DMS 273 (cell line): ENCODE measurements at regions not wholly inside any gene's neighbourhood (a gene's known extent, or its start where the extent isn't known, plus 50 kb on each side); places are given as distances from the start of the nearest gene placed in this dataset.

Experiments used
- DNase-seq: peaks from one replicate; lab custom pipeline; 2025; ENCODE audit not compliant: unreplicated experiment; lab: John Stamatoyannopoulos, UW

- no peak for DNase-seq
These were observed 2082.4 kb upstream of the PIK3C3 start for GRCh38 chr18:39872651-39873050.

- DNase-seq = no peak
These were observed 2083.1 kb upstream of the PIK3C3 start for GRCh38 chr18:39871961-39872360.

DNA sequence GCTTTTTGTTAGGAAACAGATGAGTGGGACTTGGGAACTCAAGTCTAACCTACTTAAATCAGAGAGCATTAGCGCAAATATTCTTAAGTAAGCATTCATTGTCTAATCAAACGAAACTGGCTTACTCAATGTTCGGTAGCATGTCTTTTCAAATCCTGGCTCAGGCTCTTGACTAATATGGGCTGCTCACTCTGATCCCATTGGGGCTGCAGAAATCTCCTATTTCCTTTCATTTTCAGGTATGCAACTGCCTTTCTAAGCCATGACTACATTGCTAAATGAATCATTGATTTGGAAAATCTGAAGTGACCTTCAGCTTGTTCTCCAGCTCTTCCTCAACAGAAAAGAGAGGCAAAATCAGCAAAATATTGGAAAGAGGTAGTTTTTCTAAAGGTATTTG is 2084.4 kb upstream of the PIK3C3 start:
- DNase-seq = no peak

- DNase-seq = no peak
These were observed 2091.1 kb upstream of the PIK3C3 start for GRCh38 chr18:39863916-39864315.

GRCh38 chr18:39862341-39862740 is 2092.7 kb upstream of the PIK3C3 start:
- DNase-seq = peak; percentile 19

DNA sequence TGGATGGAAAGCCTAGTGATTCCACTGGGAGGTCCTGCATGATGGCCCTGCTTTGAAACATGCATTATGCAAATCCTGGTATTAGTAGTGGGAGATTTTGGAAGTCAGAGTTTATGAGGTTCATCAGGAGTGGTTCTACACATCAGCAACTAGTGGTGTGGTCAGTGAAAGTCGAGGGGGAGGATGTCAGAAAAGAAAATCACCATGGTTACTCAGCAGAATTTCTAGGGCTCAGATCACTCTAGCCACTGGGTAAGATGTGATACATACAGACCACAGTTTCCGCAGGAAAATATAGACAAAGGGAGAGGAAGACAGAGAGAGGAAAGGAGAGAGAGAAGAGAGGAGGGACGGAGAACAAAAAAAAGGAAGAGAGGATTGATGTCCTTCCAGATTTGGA is 2100.7 kb upstream of the PIK3C3 start:
- no peak for DNase-seq

DNA sequence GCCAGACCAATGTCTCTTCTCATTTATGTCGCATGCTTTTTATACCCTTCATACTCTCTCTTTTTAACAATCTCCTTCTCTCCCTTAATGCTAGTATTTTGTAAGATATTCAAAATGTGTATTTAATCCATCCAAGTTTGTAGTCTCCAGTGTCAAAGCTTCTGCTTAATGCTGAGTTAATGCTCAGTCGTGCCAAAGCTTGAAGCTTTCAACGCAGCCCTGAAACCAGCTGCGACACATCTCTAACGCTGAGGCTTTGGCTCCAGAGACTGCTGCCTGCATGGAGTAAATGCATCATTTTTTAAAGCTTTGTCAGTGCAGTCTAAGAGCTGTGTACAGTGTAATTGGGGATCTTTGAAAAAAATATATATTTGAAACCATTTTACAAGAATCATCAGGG is 2108.8 kb upstream of the PIK3C3 start:
- no peak for DNase-seq

DNA sequence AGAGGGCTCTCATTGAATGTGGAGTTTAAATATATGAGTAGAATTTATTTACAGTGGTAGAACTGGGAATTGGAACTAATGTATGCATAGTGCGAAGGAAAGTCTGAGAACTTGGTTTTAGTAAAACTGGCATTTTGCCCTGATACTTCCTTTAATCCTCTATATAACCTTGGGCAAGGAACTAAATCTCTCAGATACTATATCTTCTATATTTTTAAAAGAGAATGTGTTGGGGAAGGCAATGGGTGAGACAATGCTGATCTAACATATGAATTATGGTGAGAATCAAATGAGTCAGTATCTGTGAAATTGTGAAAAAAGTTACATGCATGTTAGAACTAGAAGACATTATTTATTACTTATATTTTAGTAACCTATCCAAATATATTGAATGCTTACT is 2109.4 kb upstream of the PIK3C3 start:
- DNase-seq = no peak

DNA sequence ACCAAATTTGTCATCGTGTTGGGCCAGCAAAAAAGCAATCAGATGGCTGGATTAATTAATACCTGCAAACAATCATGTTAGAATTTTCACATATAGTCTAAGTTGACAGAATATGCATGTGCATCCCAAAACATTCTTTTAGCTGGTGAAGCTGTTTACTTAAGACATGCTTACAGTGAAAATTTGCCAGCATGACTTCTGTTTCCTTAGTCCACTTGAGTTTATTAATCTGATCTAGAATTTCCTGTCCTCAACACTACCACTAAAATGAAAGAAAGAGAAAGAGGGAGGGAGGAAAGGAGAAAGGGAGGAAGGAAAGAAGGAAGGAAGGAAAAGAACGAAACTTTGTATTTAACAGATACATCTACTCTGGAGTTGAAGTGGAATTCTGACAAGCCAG is 2109.9 kb upstream of the PIK3C3 start:
- DNase-seq = no peak

DNA sequence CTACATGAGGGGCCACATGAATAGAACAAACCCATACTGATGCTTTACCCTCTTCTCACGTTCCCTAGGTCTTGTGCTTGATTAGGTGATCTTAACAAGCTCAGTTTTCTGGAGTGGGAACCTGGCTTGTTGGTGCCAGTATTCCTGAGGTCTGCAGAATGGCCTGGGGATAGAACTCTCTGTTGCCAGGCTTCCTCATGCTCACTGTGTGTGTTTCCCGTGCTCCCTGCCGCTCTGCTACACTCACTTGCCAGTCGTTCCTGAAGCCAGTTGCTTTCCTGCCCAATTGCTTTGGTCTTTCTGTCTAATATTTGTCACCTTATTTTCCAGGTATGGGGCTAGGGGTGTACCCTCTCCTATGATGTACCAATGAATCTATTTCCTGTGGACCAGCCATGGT is 2111.5 kb upstream of the PIK3C3 start:
- no peak for DNase-seq

DNA sequence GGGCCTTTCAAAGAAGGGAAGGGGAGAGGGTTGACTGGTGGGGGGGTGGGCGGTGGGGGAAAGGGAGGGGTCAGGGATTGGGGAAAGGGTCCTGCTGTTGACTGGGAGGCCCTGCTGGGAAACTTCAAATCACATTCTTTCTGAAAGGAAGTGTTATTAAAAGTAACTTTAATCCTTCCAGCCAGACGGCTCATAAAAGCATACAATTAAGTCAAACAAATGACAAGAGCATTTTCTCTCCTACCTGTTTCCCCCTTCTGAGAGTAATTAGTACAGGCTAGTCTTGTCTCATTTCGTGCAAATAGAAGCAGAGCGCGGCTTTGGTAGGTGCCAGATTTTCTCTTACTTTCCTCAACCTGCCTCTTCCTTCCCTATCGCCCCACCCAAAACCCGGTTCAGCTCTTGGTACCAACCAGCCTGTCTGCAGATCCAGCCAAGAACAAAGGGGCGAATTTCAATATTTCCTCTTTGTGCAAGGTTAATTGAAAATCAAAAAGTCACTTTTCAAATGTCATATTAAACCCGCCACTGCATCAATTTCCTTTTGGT is 2112.6 kb upstream of the PIK3C3 start:
- no peak for DNase-seq

DNA sequence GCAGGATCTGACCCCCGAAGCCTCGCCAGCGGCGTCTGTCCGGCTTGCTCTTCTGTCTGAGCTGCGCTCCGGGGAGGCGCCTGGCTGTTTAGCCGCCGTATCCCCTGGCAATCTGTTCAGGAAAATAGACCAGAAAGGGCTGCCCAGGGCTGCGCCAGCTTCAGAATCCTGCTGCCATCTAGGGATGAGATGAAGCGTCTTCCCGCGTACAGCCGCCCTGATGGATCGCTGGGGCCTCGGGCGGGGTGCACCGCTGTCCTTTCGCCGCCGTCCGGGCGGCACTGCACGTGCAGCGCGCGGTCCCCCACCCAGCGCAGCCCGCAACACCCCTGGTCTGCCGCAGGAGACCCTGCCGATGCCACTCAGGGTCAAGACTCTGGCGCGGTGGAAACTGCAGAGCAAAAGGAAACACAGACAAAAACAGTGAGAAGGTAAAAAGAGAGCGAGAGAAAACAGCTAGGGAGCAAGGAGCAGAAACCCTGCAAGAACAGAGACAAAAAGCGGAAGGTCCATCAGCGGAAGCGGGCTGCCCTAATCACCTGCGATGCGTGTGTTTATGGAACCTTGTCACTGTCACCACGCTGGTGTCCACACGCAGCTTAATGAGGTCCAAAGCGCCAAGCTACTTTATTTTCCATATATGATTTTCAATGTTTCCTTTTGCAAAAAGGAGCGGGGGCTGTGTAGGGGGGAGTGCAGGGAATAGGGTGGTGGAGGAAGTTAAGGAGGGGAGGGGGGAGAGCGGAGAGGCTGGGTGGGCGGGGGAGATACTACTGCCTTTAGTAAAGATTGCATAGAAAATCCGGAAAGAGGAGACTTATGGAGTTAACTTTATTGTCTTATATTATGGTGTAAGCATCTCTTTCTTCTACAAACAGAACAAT is 2113.3 kb upstream of the PIK3C3 start:
- DNase-seq = peak; percentile 90

GRCh38 chr18:39840856-39841481 is 2114.1 kb upstream of the PIK3C3 start:
- no peak for DNase-seq

DNA sequence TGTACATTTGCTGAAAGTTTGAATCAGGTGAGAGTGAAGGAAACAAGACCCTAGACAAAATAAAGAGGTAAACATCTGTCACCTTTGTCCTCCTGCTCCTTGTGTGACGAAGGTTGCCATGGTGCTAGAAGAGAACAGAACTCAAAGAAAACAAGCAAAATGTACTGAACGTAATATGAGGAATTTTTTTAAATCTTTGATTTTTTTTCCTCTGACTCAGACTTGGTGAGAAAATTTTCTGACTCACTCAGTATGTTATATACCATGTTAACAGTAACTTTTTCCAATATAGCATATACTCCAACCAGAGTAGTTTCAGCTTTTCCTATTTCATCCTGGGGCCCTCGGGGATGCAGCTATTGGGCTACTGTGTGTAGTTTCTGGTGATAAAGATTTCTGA is 2114.6 kb upstream of the PIK3C3 start:
- DNase-seq = no peak

DNA sequence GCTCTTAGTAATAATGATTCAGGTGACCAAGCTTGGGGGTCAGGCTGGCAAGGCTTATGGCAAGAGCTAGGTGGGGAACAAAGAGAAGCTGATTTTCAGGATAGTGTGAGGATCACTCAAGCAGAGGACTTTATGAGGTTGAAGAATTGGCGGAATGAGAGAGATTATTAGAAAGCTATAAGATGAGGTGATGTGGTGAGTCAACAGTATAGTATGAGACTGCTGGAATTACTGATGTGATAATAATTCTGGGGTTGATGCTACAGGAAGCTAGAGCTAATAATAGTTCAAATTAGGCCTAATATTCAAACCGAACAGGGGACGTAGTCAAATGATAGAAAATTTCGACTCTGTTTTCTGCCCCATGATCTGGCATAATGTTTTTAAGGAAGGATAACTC is 2115.3 kb upstream of the PIK3C3 start:
- no peak for DNase-seq

- DNase-seq = no peak
These were observed 2116.2 kb upstream of the PIK3C3 start for GRCh38 chr18:39838831-39839230.

- peak; percentile 7 for DNase-seq
These were observed 2119.6 kb upstream of the PIK3C3 start for GRCh38 chr18:39835303-39836030.

GRCh38 chr18:39834636-39835035 is 2120.4 kb upstream of the PIK3C3 start:
- DNase-seq = no peak

- no peak for DNase-seq
These were observed 2129.4 kb upstream of the PIK3C3 start for GRCh38 chr18:39825485-39826150.

- DNase-seq = peak; percentile 65
These were observed 2148.5 kb upstream of the PIK3C3 start for GRCh38 chr18:39806525-39806924.

GRCh38 chr18:39805218-39805617 is 2149.8 kb upstream of the PIK3C3 start:
- no peak for DNase-seq
